RWPE1 (cell line): ENCODE measurements at regions not wholly inside any gene's neighbourhood (a gene's known extent, or its start where the extent isn't known, plus 50 kb on each side); places are given as distances from the start of the nearest gene placed in this dataset.

ENCODE experiments used
- CTCF ChIA-PET: fragments of 350-600 bp; sonication (Branson Sonifier 250); formaldehyde crosslinking; extraction: SDS; loops from one replicate; lab custom pipeline; 2021; lab: Yijun Ruan, JAX
- POLR2A ChIA-PET: fragments of 400-600 bp; formaldehyde crosslinking; extraction: SDS; loops from one replicate; lab custom pipeline; 2020; ENCODE audit warnings: antibody characterized with exemption; ENCODE audit not compliant: low non-redundant PET; lab: Yijun Ruan, JAX
- DNase-seq: peaks from one replicate; pipeline ENCODE4 v3.0.0; 2012; ENCODE audit warnings: low spot score
- H3K27ac ChIP-seq: fragments of 450-650 bp; 2 replicates; pipeline ENCODE4 v1.5.1; 2017
- CTCF ChIP-seq: fragments of 450-650 bp; conservative IDR thresholded peaks from 2 replicates; pipeline ENCODE4 v1.5.1; 2017; ENCODE audit warnings: low read depth, mild to moderate bottlenecking

DNA sequence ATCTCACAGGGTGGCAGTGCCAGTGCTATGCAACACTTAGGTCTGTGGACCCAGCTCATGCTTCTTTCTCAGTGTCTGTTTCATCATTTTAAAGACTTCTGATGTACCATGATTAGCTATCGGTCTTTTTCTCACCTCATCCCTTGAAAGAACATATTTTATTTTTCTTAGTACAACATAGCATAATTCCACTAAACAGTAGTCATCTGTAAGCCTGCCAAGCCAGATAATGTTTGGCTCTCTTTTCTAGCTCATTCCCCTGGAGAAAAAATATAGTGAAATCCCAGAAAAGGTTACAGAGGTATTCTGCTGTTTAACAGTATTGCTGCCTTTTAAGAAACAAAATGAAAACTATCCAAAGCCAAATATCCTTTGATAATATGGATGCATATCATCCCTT, 177.0 kb upstream of the MMS22L start:
- no peak for TF ChIP-seq CTCF
- no peak overlapping the region for H3K27ac ChIP-seq
- ChIA-PET POLR2A (no interaction called here), CTCF (interaction anchor here (0.6 kb wide), 1 partner anchor 257 kb away, joined by 5 read pairs; no protein-coding TSS in a partner anchor)
- DNase-seq, result no peak

- CTCF ChIA-PET, result interaction anchor here (0.6 kb wide), 1 partner anchor 258 kb away, joined by 5 read pairs; no protein-coding TSS in a partner anchor
- no peak overlapping the region for H3K27ac ChIP-seq
- no peak for DNase-seq
- POLR2A ChIA-PET, result no interaction called here
- no peak for TF ChIP-seq CTCF
Measured at GRCh38 chr6:97460394-97461080, 177.5 kb upstream of the MMS22L start.

DNA sequence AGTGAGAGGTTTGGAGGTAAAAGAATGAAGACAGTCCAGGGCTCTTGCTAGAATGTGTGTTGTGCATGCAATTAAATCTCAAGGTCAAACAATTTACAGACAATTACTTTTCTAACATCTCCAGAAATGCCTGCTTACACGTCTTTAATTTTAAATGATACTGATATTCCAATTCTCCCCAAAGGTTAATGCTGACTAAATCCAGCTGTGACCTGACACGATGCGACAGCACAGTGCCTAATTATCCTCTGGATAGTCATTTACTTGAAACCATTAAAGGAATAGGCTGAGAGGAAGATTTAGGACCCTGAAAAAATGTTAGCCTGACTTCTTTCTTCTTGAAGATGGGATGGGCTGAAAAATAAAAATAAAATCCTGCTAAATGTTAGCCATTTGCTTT, 178.2 kb upstream of the MMS22L start:
- POLR2A ChIA-PET, result no interaction called here
- no peak overlapping the region for H3K27ac ChIP-seq
- no peak for DNase-seq
- CTCF ChIA-PET, result no interaction called here
- no peak for TF ChIP-seq CTCF

DNA sequence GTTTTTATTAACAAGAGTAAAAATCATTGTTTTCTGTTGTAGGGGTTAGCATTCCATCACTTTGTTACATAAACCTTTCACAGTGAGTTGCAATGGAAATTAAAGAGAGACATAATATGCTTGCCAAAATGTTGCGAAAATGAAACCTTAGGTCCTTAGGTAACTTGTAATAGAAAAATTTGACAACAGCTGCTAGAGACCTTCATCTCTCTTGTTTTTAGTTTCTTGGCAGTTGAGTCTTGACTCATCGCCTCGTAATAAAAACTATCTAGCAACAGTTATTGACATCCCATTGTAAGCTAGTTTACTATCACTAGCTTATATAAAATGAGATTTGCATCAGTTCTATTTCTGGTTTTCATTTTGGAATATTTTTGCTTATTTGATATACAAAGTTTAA, 179.0 kb upstream of the MMS22L start:
- POLR2A ChIA-PET, result no interaction called here
- DNase-seq, result no peak

DNA sequence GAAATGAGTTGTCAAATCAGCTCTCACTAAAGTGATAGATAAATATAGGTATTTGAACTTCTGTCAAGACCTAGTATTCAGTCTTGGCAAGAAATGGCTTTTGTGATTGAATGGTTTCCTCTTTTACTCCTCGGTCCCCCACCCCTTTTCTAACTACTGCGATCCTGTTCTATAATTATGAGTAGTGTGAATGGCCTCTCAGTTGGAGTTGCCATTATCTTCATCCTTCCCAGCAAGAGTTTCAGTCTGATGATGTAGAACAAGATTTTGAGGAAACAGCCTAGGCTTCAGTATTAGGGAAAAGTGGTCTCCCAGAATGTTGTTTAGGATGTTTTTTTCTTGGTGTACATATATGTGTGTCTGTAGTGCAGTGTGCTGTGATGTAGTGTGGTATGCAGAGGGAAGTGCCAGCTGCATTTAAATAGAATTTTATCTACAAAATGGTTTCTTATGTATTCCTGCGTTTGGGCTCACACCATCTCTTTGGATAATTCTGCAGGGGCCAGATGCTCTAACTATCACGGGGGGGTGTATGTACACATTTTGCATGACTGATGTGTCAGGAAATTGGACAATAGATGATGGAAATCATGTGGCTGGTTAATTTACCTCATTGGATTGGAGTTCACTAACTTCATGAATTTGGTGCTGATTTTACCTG, 180.1 kb upstream of the MMS22L start:
- no peak for TF ChIP-seq CTCF
- ChIA-PET POLR2A (no interaction called here), CTCF (no interaction called here)
- no peak overlapping the region for H3K27ac ChIP-seq
- no peak for DNase-seq

More for the DNA sequence above, 179.0 kb upstream of the MMS22L start:
- no peak overlapping the region for H3K27ac ChIP-seq
- no peak for TF ChIP-seq CTCF
- CTCF ChIA-PET, result no interaction called here

GRCh38 chr6:97465877-97466561, 183.0 kb upstream of the MMS22L start:
- no peak overlapping the region for H3K27ac ChIP-seq
- no peak for TF ChIP-seq CTCF
- ChIA-PET CTCF (no interaction called here), POLR2A (no interaction called here)
- DNase-seq, result no peak
